ENCODE measurements at regions not wholly inside any gene's neighbourhood (a gene's known extent, or its start where the extent isn't known, plus 50 kb on each side); places are given as distances from the start of the nearest gene placed in this dataset.
"Not testable (repeated sequence)": the region's sequence is repeated elsewhere in the genome, so short reads cannot be mapped to it uniquely, and the experiment has no call there.

- peak; percentile 74 for DNase-seq
Measured at GRCh38 chr13:44311011-44311780, 62.4 kb upstream of the SERP2 start.

GRCh38 chr13:44312131-44312530 lies 61.5 kb upstream of the SERP2 start:
- no peak for DNase-seq

GRCh38 chr13:44312834-44313551 lies 60.6 kb upstream of the SERP2 start:
- no peak for DNase-seq

- DNase-seq = no peak
Measured at GRCh38 chr13:44313674-44314073, 60.0 kb upstream of the SERP2 start.

GRCh38 chr13:44314160-44314559 lies 59.5 kb upstream of the SERP2 start:
- not testable (repeated sequence) for DNase-seq

GRCh38 chr13:44317752-44318151 lies 55.9 kb upstream of the SERP2 start:
- no peak for DNase-seq

GRCh38 chr13:44318161-44318560 lies 55.5 kb upstream of the SERP2 start:
- DNase-seq = peak; percentile 77

GRCh38 chr13:44320611-44321010 lies 53.0 kb upstream of the SERP2 start:
- DNase-seq = no peak

- DNase-seq = no peak
Measured at GRCh38 chr13:44321961-44322360, 51.7 kb upstream of the SERP2 start.

GRCh38 chr13:44322928-44323327 lies 50.7 kb upstream of the SERP2 start:
- no peak for DNase-seq

- no peak for DNase-seq
Measured at GRCh38 chr13:44323754-44324153, 49.9 kb upstream of the SERP2 start.

Measured in NCI-H1694 treated with DMSO at 0.1 percent for 48 hours (cell line).